Fibroblast of lung (primary cell): ENCODE measurements at regions not wholly inside any gene's neighbourhood (a gene's known extent, or its start where the extent isn't known, plus 50 kb on each side); places are given as distances from the start of the nearest gene placed in this dataset.
A peak's percentile ranks its signal among the peaks of the same experiment; 100 is the strongest.

Experiments used
- DNase-seq, 2 donors: peaks; one replicate each; pipeline versions ENCODE4 v3.0.0 to v3.0.0-alpha.2; 2010; ENCODE audit warnings: low read depth in 2 of 2
- H2AFZ ChIP-seq: 2 replicates; pipeline ENCODE4 v1.5.1; 2012; ENCODE audit warnings: low read length, control low read depth, inconsistent platforms
- H3K27ac ChIP-seq: 2 replicates; pipeline ENCODE4 v1.5.1; 2011; ENCODE audit warnings: low read length, control low read depth; ENCODE audit not compliant: insufficient read depth
- H3K27me3 ChIP-seq: 2 replicates; pipeline ENCODE4 v1.5.1; 2011; ENCODE audit warnings: mild to moderate bottlenecking, low read length; ENCODE audit not compliant: control insufficient read depth, insufficient read depth
- H3K36me3 ChIP-seq: 2 replicates; pipeline ENCODE4 v1.5.1; 2011; ENCODE audit warnings: low read length; ENCODE audit not compliant: control insufficient read depth, insufficient read depth
- H3K4me1 ChIP-seq: 2 replicates; pipeline ENCODE4 v1.5.1; 2011; ENCODE audit warnings: low read length; ENCODE audit not compliant: control insufficient read depth, insufficient read depth; ENCODE audit errors: extremely low read depth
- H3K4me2 ChIP-seq: 2 replicates; pipeline ENCODE4 v1.5.1; 2011; ENCODE audit warnings: low read length, control low read depth; ENCODE audit not compliant: insufficient read depth; ENCODE audit errors: extremely low read depth
- H3K4me3 ChIP-seq, 4 experiments: fragments of 200-600 bp in 1 of 4; sonication (generic) in 1 of 4; replicated peaks in 1 of 4; 2 replicates each; pipeline ENCODE4 v1.5.1; 2011 to 2016; ENCODE audit warnings: low read length in 4 of 4, low read depth in 3 of 4, mild to moderate bottlenecking in 3 of 4, control low read depth in 2 of 4, inconsistent platforms in 1 of 4, mixed read lengths in 1 of 4; ENCODE audit not compliant: insufficient read depth in 1 of 4; ENCODE audit errors: control extremely low read depth in 1 of 4
- H3K79me2 ChIP-seq: 2 replicates; pipeline ENCODE4 v1.5.1; 2012; ENCODE audit warnings: mild to moderate bottlenecking, low read length, inconsistent platforms; ENCODE audit not compliant: control insufficient read depth, insufficient read depth
- H3K9ac ChIP-seq: 2 replicates; pipeline ENCODE4 v1.5.1; 2011; ENCODE audit warnings: mild to moderate bottlenecking, low read length, control low read depth; ENCODE audit not compliant: insufficient read depth
- H3K9me3 ChIP-seq: 2 replicates; pipeline ENCODE4 v1.5.1; 2012; ENCODE audit warnings: low read depth, low read length; ENCODE audit not compliant: control insufficient read depth, insufficient read depth
- H4K20me1 ChIP-seq: 2 replicates; pipeline ENCODE4 v1.5.1; 2011; ENCODE audit warnings: low read length; ENCODE audit not compliant: control insufficient read depth, insufficient read depth; ENCODE audit errors: extremely low read depth
- EZH2 ChIP-seq: IDR thresholded peaks from 2 replicates; pipeline ENCODE4 v1.5.1; 2012; ENCODE audit warnings: low read length, control low read depth, mild to moderate bottlenecking; ENCODE audit errors: missing control alignments
- TF ChIP-seq, protein P1 (sequence below), 2 donors: IDR thresholded peaks in 1 of 2; conservative IDR thresholded peaks in 1 of 2; 1 replicate in 1 of 2; 2 replicates in 1 of 2; pipeline ENCODE4 v1.5.1; 2011 to 2012; ENCODE audit warnings: low read length in 2 of 2, control low read depth in 1 of 2, inconsistent platforms in 1 of 2, low read depth in 1 of 2, mild to moderate bottlenecking in 1 of 2

DNA sequence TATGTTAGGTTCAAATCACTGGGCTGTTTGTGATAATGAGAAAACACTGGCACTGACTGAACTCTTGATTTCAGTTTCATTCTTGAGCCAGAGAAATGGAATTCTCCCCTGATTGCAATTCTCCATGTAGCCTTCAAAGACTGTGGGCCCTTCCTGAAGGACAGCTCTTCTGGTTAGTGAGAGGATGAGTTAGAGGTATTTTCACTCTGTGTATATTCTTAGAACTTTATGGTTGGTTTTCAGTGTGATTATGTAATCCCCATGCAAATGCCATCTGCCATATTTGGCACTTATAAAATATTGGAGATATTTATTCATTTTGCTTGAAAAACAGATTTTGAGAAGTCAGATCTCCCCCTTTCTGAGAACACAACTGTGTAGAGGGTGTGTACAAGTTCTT, 323.7 kb downstream of the SLC4A3 start:
- no peaks in the 10 kb centered on the region for H3K27me3 ChIP-seq
- no peaks in the 10 kb centered on the region for H3K4me1 ChIP-seq
- no peaks in the 10 kb centered on the region for H3K9me3 ChIP-seq
- no peak overlapping the region for H2AFZ ChIP-seq
- no peaks in the 10 kb centered on the region for H3K79me2 ChIP-seq
- no peaks in the 10 kb centered on the region for H4K20me1 ChIP-seq
- no peak overlapping the region for H3K9ac ChIP-seq
- DNase-seq, result no peak
- no peak overlapping the region for H3K27ac ChIP-seq
- no peak overlapping the region for H3K4me3 ChIP-seq
- TF ChIP-seq EZH2, result no peak
- TF ChIP-seq, protein P1, sequence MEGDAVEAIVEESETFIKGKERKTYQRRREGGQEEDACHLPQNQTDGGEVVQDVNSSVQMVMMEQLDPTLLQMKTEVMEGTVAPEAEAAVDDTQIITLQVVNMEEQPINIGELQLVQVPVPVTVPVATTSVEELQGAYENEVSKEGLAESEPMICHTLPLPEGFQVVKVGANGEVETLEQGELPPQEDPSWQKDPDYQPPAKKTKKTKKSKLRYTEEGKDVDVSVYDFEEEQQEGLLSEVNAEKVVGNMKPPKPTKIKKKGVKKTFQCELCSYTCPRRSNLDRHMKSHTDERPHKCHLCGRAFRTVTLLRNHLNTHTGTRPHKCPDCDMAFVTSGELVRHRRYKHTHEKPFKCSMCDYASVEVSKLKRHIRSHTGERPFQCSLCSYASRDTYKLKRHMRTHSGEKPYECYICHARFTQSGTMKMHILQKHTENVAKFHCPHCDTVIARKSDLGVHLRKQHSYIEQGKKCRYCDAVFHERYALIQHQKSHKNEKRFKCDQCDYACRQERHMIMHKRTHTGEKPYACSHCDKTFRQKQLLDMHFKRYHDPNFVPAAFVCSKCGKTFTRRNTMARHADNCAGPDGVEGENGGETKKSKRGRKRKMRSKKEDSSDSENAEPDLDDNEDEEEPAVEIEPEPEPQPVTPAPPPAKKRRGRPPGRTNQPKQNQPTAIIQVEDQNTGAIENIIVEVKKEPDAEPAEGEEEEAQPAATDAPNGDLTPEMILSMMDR (conservative IDR thresholded peaks at IDR 0.05 in 1 of 2, IDR thresholded peaks at IDR 0.05 in 1 of 2; ENCODE audit: low read depth in 1 of 2, low read length in 2 of 2), result no peak
- H3K4me2 ChIP-seq, result no peak overlapping the region
- H3K36me3 ChIP-seq, result no peaks in the 10 kb centered on the region

DNA sequence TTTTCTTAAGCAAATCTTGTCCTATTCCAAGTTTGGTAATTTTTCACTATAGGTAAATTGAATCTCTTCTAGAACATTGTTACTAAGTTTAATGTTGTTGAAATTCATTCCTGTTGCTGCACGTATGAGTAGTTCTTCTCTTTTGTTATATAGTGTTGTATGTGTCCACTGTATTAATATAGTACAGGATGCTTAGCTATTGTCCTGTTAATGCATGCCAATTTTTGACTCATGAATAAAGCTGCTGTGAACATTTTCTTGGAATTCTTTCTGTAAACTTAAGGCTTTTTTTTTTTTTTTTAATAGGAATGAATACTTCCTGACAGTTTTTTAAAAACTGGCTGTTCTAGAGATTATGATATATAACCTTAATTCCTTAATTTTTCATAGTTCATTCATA, 326.9 kb downstream of the SLC4A3 start:
- no peak overlapping the region for H3K27ac ChIP-seq
- no peaks in the 10 kb centered on the region for H3K9me3 ChIP-seq
- no peaks in the 10 kb centered on the region for H3K4me1 ChIP-seq
- H3K27me3 ChIP-seq, result no peaks in the 10 kb centered on the region
- no peak overlapping the region for H3K9ac ChIP-seq
- TF ChIP-seq, protein P1 (conservative IDR thresholded peaks at IDR 0.05 in 1 of 2, IDR thresholded peaks at IDR 0.05 in 1 of 2; ENCODE audit: low read depth in 1 of 2, low read length in 2 of 2), result no peak
- no peak for TF ChIP-seq EZH2
- DNase-seq, result peak; percentile 48 to 74
- no peaks in the 10 kb centered on the region for H4K20me1 ChIP-seq
- no peaks in the 10 kb centered on the region for H3K36me3 ChIP-seq
- no peaks in the 10 kb centered on the region for H3K79me2 ChIP-seq
- no peak overlapping the region for H2AFZ ChIP-seq
- H3K4me2 ChIP-seq, result no peak overlapping the region
- H3K4me3 ChIP-seq, result no peak overlapping the region

DNA sequence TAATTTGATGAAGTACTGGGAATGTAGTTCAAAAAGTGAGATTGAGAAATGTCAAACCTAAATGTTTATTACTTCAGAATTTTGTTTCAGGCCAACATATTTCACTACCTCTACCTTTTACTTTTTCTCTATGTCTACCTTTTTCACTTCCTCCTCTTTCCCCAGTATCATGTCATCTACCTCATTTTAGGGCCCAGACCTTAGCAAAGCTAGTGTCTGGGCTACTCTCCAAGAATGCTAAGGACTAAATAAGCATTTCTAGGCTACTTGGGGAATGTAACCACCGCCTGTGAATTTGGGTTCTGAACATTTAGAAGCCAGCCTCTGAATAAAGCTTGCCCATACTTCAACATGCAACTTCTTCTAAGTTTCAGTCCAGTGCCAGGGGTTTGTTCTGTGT, 330.4 kb downstream of the SLC4A3 start:
- H3K27me3 ChIP-seq, result no peaks in the 10 kb centered on the region
- H3K36me3 ChIP-seq, result no peaks in the 10 kb centered on the region
- no peak overlapping the region for H3K4me2 ChIP-seq

More for the DNA sequence above, 330.4 kb downstream of the SLC4A3 start:
- Histone ChIP-seq H3K79me2 (no peaks in the 10 kb centered on the region), H3K9me3 (no peaks in the 10 kb centered on the region), H3K9ac (no peak overlapping the region), H3K4me1 (no peaks in the 10 kb centered on the region), H3K27ac (no peak overlapping the region), H4K20me1 (no peaks in the 10 kb centered on the region), H2AFZ (no peak overlapping the region), H3K4me3 (no peak overlapping the region)
- TF ChIP-seq, protein P1 (conservative IDR thresholded peaks at IDR 0.05 in 1 of 2, IDR thresholded peaks at IDR 0.05 in 1 of 2; ENCODE audit: low read depth in 1 of 2, low read length in 2 of 2), result no peak
- TF ChIP-seq EZH2, result no peak
- DNase-seq, result peak in 1 of 2 donors; percentile 38
